Activated T-helper 9 cell treated with anti-CD3 and anti-CD28 coated beads, Interleukin-2, amount 50 U/mL, for 16 hours (primary cell): ENCODE measurements at regions not wholly inside any gene's neighbourhood (a gene's known extent, or its start where the extent isn't known, plus 50 kb on each side); places are given as distances from the start of the nearest gene placed in this dataset.
"Not testable (repeated sequence)": the region's sequence is repeated elsewhere in the genome, so short reads cannot be mapped to it uniquely, and the experiment has no call there.

Source experiments
- DNase-seq: peaks from one replicate; pipeline ENCODE4 v3.0.0-alpha.2; 2020; ENCODE audit warnings: low read depth

- no peak for DNase-seq
These were observed 177.3 kb upstream of the ADAMTSL1 start for GRCh38 chr9:18296702-18297055.

DNA sequence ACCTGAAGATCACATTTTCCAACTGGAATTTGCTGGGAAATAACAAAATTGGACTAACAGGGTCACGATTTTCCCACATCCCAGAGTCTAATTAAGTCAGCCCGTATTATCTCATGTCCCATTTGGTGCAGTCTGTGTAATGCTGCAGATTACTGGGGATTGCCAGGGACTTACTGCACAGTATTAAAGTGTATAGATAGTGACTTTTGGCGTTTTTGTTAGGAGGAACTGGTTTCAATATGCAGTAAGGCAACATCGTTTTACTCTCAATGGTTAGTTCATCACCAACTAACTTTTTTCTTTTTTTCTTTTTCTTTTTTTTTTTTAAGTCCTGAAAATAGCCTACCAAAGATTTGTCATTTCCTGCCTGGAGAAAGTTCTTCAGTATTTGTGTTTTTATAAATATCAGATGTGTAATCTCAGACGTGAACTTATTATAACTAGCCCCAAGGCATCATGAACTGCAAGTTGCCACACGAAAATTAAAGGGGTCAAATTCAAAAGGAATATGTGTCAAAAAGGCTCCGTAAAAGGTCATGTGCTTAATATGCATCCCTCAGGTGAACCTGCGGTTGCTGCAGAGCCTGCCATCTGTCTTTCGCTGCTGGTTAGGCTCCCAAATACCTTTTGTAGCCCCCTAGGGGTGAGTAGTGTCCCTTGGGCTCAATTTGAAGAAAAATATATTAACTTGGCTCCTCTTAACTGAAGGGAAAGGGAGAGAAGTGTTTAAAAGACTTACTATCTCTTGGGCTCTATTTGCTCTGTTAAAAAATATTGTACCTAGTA lies 176.7 kb upstream of the ADAMTSL1 start:
- no peak for DNase-seq

DNA sequence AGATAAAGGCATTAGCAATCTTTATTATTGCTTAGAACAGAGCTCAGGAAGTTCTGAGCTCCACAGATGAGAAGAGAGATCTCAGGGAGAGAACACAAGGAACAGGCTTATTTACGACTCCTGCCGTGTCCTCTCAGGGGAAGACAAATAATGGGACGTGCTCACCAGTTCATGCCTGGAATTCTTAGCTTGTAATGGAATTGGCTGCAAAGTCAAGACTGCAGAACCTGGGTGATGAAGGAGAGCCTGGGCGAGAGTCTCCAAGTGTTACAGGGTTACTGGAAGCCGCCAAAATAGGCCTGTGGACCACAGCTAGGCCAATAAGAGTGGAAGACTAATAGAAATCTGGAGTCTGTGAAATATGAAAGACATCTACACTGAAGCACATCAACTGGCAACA lies 174.5 kb upstream of the ADAMTSL1 start:
- DNase-seq, result no peak

DNA sequence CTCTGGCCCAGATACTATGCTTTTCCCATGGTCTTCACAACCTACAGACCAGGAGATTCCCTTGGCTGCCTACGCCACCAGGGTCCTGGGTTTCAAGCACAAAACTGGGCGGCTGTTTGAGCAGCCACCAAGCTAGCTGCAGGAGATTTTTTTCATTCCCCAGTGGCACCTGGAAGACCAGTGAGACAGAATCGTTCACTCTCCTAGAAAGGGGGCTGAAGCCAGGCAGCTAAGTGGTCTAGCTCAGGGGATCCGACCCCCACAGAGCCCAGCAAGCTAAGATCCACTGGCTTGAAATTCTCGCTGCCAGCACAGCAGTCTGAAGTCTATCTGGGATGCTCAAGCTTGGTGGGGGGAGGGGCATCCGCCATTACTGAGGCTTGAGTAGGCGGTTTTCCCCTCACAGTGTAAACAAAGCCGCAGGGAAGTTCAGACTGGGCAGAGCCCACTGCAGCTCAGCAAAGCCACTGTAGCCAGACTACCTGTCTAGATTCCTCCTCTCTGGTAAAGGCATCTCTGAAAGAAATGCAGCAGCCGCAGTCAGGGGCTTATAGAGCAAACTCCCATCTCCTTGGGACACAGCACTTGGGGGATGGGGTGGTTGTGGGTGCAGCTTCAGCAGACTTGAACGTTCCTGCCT lies 168.7 kb upstream of the ADAMTSL1 start:
- not testable (repeated sequence) for DNase-seq

GRCh38 chr9:18314316-18314715 lies 159.6 kb upstream of the ADAMTSL1 start:
- DNase-seq, result no peak

DNA sequence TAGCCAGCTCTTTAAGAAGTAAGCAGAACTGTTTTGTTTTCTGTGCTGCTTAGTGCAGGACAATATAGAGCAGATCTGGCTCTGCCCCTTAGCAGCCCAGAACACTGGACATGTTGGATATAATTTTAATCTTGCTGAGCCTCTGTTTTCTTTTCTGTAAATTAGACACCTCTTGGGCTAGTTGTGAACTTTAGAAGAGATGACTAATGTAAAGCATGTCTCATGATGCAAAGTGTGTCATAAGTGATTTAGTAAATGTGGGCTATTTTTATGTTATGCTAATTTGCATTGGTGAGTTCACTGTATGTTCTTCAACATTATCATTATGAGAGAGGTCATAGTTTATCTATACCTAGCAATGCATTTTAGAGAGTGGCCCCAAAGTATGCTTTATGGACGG lies 156.1 kb upstream of the ADAMTSL1 start:
- DNase-seq, result no peak

DNA sequence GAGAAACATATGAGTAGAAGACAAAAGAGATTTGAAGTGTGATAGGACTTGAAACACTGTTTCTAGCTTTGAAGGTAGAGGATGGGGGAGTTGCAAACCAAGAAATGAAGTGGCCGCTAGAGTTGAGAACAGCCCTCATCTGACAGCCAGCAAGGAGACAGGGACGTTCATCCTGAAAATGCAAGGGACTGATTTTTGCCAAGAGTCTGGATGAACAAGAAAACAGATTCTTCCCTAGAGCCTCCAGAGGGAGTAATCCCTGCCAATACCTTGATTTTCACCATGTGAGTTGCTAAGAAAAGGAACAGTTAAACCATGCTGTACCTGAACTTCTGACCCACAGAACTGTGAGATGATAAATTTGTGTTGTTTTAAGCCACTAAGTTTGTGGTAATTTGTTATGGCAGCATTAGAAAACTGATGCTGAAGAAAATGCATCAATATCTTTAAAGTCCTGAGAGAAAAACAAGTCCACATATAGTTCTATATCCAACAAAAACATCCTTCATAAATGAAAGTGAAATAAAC lies 154.0 kb upstream of the ADAMTSL1 start:
- no peak for DNase-seq

DNA sequence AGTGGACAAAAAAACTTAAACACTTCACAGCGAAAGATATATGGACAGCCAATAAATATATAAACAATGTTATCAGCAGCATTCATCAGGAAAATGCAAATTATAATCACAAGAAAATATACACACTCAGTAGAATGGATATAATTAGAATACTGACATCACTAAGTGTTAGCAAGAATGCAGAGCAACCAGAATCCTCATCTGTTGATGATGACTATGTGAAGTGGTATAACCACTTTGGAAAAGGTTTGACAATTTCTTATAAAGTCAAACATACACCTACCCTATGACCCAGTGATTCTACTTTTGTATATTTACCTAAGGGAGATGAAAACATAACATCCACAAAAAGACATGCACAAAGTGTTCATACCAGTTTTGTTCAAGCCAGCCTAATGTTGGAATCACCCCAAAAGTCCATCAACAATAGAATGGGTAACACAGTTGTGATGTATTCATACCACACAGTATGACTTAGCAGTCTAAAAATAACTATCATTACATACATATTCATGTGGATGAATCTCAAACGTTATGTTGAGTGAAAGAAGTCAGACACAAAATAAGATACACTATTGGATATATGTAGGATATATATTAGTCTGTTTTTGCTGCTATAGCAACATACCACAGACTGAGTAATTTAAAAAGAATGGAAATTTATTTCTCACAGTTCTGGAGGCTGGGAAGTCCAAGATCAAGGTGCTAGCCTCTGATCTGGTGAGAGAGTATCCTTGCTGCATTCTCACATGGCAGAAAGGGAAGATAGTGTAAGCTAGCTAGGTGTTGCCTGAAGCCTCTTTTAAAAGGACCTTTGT lies 148.8 kb upstream of the ADAMTSL1 start:
- DNase-seq, result no peak

DNA sequence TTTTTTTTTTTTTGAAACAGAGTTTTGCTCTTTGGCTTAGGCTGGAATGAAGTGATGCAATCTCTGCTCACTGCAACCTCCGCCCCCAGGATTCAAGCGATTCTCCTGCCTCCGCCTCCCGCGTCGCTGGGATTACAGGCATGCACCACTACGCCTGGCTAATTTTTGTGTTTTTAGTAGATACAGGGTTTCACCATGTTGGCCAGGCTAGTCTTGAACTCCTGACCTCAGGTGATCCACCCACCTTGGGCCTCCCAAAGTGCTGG lies 148.3 kb upstream of the ADAMTSL1 start:
- DNase-seq, result not testable (repeated sequence)

DNA sequence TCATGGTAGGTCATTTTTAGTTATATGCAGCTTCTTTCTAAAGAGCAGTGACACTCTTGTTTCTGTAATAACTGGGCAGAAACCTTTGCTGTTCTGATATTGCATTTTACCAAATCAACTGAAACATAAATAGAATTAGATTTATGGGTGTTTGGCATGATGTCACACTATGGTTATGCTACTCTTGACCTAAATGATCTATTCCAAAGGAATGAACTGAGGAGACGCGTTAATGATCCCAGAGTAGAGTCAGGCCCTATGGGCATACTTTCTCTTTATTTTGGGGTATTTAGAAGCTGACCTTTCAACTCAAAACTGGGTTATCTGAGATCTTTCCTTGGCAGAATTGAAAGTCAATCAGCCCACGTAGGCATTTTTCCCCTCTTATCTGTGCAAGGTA lies 146.8 kb upstream of the ADAMTSL1 start:
- no peak for DNase-seq

DNA sequence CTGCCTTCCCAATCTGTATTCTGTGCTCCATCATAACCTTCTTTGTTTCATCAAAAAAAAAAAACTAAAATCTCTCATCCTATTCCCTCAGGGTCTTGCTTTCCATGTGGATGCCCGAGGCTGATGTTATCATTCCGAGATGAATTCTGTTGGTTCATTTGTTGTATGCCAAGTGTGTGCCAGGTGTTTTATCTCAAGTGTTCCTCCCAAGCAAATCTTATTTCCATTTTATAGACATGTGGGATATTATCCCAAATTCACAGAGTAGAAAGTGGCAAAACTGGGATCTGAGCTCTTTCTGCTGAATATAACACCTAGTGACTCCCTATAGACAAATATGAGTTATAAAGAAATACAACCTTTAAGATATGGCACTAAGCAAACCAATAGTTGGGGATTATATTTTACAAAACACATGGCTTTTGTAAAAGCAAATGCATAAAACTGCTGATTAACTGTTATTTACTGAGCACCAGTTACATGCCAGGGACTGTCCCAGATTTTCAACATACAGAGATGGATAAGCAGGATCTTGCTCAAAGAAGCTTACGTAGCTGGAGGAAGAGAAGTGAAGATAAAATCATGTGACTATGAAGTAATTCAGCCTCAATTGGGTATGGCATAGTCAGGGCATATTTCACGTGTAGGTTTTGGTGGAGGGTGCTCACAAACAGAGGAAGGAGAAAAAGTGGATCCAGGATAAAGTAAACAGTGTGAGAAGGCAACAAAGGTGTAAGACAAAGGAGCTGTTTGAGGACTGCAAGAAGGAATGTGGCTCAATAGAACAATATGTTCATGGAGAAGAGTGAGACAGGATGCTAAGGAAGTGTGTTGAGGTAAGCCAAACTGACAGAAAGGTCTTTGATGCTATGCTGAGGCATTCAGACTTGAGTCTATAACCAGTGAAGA lies 143.3 kb upstream of the ADAMTSL1 start:
- DNase-seq, result no peak

DNA sequence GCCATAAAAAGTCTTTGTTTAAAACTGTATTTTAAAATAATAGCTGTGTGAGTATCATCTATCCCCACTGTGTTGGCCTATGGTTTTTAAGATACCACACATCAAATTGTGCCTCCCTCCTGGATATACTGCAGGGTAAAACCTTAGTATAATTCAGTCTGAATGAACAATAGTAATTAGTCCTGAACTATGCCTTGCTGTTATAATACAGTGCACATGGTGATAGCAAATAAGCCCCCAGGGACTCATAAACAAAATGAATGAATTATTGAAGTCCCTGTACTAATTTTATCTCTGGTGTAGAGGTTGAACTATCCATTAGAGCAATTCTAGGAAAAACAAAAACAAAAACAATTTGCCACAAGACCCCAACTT lies 142.7 kb upstream of the ADAMTSL1 start:
- DNase-seq, result no peak

- DNase-seq, result no peak
These were observed 142.1 kb upstream of the ADAMTSL1 start for GRCh38 chr9:18331808-18332209.

GRCh38 chr9:18333157-18333556 lies 140.8 kb upstream of the ADAMTSL1 start:
- DNase-seq, result no peak

- DNase-seq, result no peak
These were observed 138.1 kb upstream of the ADAMTSL1 start for GRCh38 chr9:18335825-18336224.

DNA sequence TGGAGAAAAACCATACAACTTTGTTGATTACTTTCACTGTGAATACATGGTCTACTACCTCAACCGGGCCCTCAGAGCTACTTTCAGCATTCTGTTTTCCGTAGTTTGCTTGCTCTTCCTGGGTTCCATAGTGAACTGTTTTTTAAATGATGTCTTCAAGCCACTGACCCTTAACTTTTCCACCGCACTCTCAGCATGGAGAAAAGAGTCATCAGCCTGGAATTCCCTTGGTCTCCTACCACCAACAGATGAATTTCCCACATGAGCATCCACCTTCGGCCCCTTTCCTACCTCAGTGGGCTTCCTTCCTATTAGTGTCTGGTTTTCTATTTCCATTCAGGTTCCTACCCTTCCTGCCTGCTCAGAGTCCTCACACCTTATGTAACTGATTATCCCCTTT lies 135.9 kb upstream of the ADAMTSL1 start:
- no peak for DNase-seq

GRCh38 chr9:18343784-18344183 lies 130.2 kb upstream of the ADAMTSL1 start:
- no peak for DNase-seq

DNA sequence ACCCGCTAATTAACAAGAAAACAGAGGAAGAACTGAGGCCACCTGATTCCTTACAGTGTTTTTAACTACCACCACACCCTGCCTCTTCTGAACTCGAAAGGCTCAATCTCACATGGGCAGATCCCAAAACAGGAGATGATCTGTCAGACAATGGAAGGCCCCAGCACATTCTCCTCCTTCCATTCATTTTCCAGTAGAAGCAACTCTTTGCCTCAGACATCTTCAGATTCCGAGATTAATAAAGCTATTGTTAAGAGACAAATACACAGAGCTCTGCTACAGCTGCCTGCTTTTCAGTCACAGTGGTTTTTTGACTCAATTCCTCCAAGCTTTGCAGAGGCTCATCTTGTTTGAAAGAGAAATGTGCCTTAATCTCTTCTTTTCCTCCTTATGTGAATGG lies 127.2 kb upstream of the ADAMTSL1 start:
- DNase-seq, result no peak

DNA sequence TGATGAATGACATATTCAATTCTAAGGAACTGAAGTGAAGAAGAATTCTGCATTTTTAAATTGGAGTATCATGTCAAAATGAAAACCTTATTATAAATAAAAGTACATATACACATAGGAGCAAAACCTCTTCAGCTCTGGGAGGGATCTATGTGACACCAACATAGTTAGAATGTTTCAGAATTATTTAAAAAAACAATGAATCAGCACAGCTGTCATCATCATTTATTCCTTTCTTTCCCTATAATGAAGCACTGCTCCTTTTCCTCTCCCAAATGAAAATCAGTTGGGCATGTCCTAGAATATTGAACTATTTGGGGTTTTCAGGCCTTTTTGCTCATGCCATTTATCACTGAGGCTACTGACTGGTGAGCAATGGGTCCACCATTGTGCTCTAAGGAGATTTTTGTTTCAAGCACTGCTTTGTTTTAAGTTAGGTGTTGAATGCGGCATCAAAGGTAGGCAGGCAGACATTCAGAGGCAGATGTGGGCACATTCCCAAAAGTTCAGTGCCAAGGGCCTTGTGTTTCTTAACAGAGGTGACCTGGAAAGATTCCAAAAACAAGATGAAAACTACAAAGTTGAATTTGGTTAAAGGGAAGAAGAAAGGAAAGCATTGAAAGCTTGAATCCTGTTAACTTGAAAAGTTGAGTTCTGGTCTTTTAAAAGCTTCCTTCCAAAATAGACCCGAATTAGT lies 126.4 kb upstream of the ADAMTSL1 start:
- no peak for DNase-seq

DNA sequence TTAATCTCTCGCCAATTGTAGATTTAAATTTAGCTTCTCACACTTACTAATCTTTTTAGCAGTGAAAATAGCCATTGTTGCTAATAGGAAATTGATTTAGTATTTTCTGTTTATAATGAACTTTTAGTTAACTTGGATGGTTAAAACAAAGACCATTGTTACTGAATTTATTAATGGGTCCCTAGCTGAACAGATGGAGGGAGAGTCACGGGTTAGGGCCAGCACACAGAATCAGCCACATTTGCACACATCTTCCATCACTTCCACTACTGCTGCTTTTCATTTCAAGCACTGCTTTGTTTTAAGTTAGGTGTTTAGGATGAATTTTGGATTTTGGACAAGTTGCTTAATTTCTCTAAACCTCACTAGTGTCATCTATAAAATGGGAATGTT lies 125.9 kb upstream of the ADAMTSL1 start:
- no peak for DNase-seq

- DNase-seq, result no peak
These were observed 124.4 kb upstream of the ADAMTSL1 start for GRCh38 chr9:18349530-18349929.

DNA sequence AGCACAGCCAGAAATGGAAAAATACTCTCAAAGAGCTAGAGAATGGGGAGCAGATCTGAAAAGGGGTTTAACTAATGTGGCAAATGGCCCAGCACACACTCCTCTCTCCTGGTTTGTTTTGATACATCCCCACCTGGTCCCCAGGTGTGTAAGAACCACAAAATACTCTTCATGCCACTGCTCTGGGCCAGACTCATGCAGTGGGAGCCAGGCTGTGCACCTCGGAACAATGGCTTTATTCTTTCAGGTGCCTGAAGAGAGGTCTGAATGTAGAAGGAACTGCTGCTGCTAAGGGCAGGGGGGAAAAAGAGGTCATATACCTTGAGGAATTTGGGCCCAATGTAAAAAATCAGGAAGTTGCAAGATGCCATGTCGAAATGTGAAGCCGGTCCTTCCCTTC lies 123.9 kb upstream of the ADAMTSL1 start:
- no peak for DNase-seq
